Lower leg skin (tissue), 3 donors: ENCODE measurements at regions not wholly inside any gene's neighbourhood (a gene's known extent, or its start where the extent isn't known, plus 50 kb on each side); places are given as distances from the start of the nearest gene placed in this dataset.
"Not testable (repeated sequence)": the region's sequence is repeated elsewhere in the genome, so short reads cannot be mapped to it uniquely, and the experiment has no call there.

Source experiments
- CTCF ChIP-seq, 3 donors: fragments of 450-650 bp; IDR thresholded peaks; one replicate each; pipeline ENCODE4 v1.5.1; 2016; ENCODE audit warnings: antibody characterized with exemption in 3 of 3, mild to moderate bottlenecking in 3 of 3, moderate library complexity in 2 of 3
- POLR2A ChIP-seq, 2 donors: fragments of 450-650 bp; IDR thresholded peaks; one replicate each; pipeline ENCODE4 v1.6.1; 2016 to 2017; ENCODE audit warnings: antibody characterized with exemption in 2 of 2, mild to moderate bottlenecking in 1 of 2, moderate library complexity in 1 of 2

DNA sequence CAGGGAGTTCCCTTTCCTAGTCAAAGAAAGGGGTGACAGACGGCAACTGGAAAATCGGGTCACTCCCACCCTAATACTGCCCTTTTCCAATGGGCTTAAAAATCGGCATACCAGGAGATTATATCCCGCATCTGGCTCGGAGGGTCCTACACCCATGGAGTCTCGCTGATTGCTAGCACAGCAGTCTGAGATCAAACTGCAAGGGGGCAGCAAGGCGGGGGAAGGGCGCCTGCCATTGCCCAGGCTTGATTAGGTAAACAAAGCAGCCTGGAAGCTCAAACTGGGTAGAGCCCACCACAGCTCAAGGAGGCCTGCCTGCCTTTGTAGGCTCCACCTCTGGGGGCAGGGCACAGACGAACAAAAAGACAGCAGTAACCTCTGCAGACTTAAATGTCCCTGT lies 831.3 kb downstream of the TTLL7 start:
- TF ChIP-seq CTCF, POLR2A (IDR thresholded peaks at IDR 0.05): not testable (repeated sequence)
